SK-MEL-5 (cell line): ENCODE measurements at regions not wholly inside any gene's neighbourhood (a gene's known extent, or its start where the extent isn't known, plus 50 kb on each side); places are given as distances from the start of the nearest gene placed in this dataset.
"Not testable (repeated sequence)": the region's sequence is repeated elsewhere in the genome, so short reads cannot be mapped to it uniquely, and the experiment has no call there.

Source experiments
- DNase-seq: peaks from one replicate; pipeline ENCODE4 v3.0.0-alpha.2; 2016; ENCODE audit warnings: low read depth, low spot score
- in situ Hi-C: cut with HindIII; loops from 2 replicates; pipeline ENCODE4 v1.10.0; 2016; ENCODE audit warnings: low sequenced_read_pairs, high pct_unique_total_duplicates, low pct_unique_long_range_greater_than_20kb

DNA sequence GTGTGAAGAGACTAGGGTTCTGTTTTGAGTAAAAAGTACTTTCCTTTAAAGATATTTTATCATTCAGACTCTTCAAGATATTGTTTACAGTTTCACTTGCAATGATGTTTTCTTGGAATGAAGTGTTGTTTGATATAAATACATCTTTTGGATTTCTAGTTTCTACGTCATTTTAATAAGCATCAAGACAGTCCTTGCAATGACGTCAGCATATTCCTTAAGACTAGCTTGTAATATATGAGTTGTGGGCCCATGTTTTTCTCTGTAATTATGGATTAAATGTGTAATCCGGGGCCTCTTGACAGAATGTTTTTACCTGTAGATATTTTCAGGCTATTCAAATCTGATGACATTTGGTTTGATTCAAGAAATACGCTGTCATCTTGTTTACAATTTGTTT lies 66.1 kb downstream of the RBMX2 start:
- DNase-seq: no peak
- in situ Hi-C loops: no loop called here

DNA sequence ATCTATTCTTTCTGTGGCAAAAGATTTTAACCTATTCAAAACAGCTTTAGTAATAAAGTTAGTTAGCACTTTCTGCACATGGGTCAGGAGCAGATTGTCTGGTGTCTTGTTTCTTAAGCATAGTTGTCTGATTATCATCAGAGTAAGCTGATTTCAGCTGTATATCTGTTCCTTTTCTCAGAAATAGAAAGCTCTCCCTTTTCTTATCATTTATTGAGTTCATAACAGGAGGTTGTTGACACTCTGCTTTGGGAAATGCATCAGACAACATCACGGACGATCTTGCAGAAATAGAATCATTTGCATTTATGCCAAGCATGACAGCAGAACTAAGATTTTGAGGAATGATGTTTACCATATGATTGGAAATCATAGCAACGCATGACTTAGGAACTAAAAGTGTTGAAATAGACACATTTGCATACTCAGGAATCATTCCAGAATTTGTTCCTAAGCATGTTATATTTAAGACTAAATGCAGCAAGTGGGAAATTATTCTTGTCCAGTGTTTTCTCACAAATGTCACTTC lies 66.7 kb downstream of the RBMX2 start:
- in situ Hi-C loops: no loop called here
- no peak for DNase-seq

DNA sequence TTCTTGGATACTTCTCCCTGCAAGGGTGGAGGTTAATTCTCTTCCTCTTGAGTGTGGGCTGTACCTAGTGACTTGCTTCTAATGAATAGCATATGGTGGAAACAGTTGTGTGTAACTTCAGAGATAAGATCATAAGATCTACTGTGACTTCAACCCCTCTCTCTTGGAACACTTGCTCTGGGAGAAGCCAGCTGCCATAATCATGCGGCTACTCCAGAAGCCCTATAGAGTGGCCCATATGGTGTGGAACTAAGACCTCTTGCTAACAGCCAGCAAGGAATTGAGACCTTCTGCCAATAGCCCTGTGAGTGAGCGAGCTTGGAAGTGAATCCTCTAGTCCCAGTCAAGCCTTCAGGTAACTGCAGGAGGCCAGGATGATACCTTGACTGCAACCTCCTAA lies 81.1 kb downstream of the RBMX2 start:
- in situ Hi-C loops: no loop called here
- DNase-seq: no peak

DNA sequence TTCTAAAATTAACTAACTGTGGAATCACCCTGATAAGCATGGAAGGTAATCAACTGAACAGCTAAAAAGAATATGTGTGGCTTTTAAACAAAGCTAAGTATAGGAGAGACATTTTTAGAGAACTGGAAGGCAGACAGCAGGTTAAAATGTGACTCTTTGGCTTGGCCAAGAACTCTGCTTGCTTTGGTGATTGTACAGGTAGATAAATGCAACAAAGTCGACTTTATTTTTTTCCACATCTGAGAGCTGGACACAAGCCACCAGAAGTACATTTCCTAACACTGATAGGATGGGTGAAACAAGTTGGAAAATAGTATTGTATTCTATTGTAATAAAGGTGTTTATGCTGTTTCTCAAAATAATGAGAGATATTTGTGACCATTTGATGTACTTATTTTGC lies 84.1 kb downstream of the RBMX2 start:
- in situ Hi-C loops: no loop called here
- no peak for DNase-seq

DNA sequence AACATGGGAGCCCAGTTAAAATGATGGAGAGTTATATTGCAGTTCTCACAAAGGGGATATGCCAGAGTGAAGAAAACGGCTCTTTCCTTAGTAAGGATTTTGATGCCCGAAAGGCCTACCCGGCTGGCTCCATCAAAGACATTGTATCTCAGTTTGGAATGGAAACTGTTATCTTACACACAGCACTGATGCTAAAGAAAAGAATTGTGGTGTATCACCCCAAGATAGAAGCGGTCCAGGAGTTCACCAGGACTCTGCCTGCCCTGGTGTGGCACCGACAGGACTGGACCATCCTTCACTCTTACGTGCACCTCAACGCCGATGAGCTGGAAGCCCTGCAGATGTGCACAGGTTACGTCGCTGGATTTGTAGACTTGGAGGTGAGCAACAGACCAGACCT lies 93.7 kb downstream of the RBMX2 start:
- in situ Hi-C loops, DNase-seq: not testable (repeated sequence)

DNA sequence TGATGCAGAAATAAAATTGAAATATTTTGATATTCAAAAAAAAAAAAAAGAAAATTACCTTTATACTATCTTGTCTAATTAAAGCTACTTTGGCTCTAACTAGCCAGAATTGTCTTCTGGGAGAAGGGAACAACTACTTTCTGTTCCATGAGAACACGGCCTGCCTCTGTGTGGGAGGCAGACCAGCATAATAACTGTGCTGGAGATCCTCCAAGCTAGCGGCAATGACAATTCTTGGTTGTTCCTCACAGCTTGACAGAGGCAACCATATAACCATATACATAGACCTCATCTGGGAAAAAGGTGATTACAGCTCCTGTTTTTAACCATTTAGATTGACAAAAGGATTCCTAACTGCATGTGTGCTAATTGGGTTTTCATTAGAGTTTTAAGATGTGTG lies 95.7 kb downstream of the RBMX2 start:
- in situ Hi-C loops: no loop called here
- peak; percentile 1 for DNase-seq

DNA sequence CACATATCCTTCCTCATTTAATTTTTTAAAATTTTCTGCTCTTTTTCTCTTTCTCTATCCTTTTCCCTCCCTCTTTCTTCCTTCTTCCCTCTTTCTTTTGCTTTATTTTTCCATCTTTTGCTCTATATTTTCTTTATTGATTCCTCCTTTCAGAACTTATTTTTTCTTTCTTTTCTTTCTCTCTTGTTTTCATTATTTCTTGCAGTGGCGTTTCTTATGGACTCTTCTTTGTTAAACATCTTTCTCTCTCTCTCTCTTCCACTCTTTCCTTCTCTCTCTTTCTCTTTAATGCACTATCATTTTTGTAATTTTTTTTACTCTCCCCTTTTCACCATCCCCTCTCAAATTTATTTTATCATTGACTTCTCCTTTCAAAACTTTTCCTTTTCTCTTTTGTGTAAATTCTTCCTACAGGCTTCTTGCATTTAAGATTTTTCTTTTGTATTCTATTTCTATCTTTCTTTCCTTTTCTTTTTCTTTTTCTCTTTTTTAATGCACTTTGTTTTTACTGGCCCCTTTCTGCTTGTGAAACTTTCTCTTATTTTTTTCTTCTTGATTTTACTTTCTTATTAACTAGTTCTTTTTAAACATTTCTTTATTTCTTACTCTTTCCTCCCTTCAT lies 97.0 kb downstream of the RBMX2 start:
- in situ Hi-C loops: no loop called here
- no peak for DNase-seq

DNA sequence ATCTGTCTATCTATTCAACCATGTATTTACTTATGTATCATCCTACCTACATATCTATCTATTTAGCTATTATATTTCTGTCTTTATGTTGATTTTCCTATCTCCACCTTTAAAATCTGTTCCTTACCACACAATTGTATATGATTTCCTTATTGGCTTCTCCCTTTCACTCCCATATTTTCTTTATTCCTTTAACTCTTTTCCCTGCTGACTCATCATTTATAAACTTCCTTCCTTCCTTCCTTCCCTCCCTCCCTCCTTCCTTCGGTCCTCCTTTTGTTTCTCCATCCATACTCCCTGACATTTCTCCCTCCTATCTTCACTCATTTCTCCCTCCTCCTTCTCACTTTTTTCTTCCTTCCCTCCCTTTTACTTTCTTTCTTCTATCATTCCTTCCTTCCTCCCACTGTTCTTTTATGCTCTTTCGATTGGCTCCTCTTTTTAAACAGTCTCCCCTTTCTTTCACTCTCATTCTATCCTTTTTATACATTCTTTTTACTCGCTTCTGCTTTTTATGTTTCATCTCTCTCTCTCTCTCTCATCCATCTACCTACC lies 100.3 kb downstream of the RBMX2 start:
- in situ Hi-C loops: no loop called here
- DNase-seq: no peak

DNA sequence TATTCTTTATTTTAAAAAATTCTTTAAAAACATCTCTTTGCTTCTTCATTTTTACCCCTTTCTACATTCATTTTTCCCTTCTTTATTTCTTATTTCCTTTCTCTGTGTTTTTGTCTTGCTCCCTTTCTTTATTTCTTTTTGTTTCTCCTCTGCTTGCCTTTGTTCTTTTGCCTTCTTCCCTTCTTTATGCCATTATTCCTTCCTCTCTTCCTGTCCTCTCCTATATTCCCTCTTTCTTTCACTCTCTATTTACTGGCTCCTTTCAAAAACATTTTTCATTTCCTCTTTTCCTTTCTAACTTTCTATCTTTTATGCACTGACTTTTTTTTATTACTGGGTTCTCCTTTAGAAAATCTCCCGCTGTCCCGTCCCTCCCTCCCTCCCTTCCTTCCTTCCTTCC lies 102.2 kb downstream of the RBMX2 start:
- no peak for DNase-seq
- in situ Hi-C loops: no loop called here

DNA sequence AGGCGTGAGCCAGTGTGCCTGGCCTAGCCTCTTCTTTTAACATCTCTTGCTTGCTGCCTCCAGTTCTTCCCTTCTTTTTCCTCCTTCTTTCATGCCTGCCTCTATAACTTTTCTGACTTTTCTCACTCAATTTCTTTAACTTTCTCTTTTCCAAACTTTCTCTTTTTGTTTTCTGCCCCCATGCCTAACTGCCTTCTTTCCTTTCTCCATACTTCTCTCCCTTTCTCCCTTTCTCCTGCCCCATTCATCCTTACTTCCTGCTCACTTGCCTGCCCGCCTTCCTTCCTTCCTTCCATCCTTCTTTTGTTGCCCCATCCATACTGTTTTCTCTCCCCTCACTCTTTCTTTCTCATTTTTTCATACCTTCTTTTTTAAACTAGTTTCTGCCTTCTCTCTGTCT lies 105.2 kb downstream of the RBMX2 start:
- DNase-seq: no peak
- in situ Hi-C loops: no loop called here

DNA sequence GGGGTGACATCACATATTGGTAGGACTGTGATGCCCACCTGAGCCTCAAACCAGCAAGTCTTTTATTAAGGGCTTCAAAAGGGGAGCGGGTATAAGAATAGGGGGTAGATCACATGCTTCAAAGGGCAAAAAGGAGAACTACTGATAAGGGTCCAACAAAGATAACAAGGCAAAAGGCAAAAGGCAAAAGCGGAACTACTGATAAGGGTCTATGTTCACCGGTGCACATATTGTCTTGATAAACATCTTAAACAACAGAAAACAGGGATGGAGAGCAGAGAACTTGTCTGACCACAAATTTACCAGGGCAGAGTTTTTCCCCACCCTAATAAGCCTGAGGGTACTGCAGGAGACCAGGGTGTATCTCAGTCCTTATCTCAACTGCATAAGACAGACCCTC lies 110.7 kb downstream of the RBMX2 start:
- DNase-seq, in situ Hi-C loops: not testable (repeated sequence)

DNA sequence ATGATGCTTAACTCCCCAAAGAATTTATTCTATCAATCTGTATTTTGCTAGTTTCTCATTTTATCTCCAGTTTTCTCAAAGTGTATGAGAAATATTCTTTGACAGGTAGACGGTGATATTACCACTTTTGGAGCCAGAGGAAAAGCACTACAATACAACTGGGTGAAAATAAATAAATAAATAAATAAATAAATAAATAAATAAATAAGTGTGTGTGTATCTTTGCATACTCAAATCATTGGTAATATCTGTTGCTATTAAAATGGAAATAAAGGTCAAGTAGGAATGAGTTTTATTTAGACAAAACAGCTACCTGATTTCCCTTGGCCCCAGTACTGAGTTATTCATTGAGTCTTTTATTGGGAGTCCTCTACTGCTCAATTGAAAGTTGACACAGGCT lies 114.3 kb downstream of the RBMX2 start:
- in situ Hi-C loops: no loop called here
- DNase-seq: no peak

DNA sequence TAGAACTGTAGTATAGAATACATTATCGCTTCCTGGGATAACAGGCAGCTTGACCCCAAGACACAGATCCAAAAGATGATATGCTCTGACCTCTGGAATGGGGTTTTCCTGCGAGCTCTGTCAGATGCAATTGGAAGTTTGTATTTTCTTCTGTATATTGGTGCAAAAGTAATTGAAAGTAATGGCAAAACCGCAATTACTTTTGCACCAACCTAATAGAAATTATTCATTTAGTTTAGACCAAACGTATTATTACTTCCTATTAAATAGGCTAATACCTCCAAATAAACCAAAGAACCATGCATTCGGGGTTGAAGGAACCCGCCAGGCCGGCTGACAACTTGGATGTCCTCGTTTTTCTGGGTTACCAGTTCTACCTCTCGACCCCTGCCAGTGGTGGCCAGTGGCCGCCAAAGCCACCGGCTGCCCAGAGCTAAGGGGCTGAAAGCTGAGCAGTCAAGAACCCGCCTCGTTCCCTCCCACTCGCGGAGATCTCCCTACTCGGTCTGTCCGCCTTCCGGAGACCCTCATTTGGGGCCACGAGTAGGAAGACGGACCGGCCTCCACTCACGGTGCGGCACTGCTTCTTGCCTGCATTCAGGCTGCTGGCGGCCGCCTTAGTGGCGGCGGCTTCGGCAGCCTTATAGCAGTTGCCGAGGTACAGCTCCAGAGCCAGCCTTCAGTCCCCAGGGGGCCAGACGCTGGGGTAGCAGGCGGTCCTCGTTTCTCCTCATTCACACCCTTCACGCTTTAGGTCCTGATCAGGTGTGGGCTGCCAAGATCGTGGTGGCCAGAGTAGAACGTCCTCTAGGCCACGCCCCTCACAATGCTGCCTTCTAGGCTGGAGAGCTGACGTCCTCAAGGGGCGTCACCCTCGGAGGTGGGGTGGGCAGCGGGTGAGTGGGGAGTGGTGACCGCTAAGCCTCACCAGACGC lies 121.9 kb downstream of the RBMX2 start:
- in situ Hi-C loops: no loop called here
- peak; percentile 66 for DNase-seq

DNA sequence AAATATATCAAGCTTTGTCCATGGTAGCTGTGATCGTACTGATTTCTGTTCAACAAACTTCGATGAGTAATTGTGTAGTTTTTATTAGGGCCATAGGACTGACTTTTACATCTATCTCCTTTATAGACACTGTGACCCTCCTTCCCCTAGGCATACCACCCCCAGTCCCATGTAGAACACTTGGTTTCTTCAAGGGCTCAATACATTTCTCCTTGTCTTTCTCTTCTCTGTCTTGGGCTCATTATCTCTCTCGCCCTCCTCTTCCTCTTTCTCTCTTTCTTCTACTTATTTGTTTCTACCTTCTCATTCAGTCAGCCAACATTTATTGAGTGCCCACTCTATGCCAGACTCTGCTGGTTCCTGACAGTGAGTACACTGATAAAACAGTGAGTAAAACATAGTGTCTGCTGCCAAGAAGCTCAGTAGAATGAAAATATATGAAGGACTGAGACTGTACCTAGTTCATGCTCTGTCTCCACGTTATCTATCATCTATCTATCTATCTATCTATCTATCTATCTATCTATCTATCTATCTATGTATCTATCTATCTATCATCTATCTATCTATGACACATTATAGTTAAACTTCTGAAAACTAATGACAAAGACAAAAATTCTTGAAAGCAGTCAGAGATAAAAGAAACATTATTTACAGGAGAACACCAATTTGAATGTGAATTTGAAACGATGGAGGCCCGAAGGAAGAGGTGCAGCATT lies 122.8 kb downstream of the RBMX2 start:
- DNase-seq: no peak
- in situ Hi-C loops: no loop called here

DNA sequence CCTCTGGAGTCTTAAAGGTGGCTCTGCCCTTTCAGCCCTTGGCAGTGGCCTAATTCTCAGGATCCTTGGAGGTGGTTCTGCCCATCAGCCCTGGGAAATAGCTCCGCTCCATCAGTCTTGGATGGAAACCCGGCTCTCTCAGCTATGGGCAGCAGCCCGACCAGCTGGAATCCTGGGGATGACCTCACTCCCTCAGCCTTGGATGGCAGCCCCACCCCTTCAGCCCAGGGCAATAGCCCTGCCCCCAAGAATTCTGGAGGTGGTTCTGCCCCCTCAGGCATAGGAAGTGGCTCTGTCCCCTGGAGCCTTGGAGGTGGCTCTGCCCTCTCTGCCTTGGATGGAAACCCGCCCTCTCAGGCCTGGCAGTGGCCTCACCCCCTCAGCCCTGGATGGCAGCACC lies 127.7 kb downstream of the RBMX2 start:
- in situ Hi-C loops: no loop called here
- no peak for DNase-seq

DNA sequence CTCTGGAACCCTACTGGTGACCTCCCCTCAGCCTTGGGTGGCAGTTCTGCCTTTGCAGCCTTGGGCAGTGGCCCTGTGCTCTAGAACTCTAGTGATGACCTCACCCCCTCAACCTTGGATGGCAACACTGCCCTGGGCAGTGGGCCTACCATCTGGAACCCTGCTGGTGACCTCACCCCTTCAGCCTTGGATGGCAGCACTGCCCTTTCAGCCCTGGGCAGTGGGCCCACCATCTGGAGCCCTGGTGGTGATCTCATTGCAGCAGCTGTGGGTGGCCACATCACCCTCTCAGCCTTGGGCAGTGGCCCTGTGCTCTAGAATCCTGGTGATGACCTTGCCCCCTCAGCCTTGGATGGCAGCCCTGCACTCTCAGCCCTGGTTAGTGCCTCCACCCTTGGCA lies 129.3 kb downstream of the RBMX2 start:
- no peak for DNase-seq
- in situ Hi-C loops: no loop called here

DNA sequence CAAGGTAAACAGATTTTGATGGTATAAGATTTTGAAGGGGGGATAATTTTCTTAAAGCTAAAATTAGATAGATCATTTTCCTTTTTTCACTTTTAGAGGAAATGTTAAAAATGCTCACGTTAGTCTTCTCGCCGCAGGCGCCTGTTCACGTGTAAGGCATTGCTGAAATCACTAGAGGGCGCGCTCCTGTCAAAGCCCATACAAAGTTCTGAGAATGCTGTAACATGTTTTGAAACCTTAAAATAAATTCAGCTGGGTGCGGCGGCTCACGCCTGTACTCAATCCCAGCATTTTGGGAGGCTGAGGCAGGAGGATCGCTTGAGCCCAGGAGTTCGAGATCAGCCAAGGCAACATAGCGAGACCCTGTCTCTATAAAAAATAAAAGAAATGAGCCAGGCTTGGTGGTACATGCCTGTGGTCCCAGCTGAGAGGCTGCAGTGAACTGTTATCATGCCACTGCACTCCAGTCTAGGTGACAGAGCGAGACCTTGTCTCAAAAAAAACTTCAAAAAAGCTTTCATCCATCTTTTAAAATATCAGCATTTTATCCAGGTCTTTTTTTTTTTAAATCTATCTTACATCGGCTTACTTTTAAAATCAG lies 138.0 kb downstream of the RBMX2 start:
- in situ Hi-C loops: no loop called here
- DNase-seq: peak; percentile 64
